Activated naive CD4-positive, alpha-beta T cell (primary cell): ENCODE measurements at regions not wholly inside any gene's neighbourhood (a gene's known extent, or its start where the extent isn't known, plus 50 kb on each side); places are given as distances from the start of the nearest gene placed in this dataset.
"Not testable (repeated sequence)": the region's sequence is repeated elsewhere in the genome, so short reads cannot be mapped to it uniquely, and the experiment has no call there.

Source experiments
- DNase-seq, 4 experiments: peaks; one replicate each; lab custom pipeline; 2025; lab: John Stamatoyannopoulos, UW

DNA sequence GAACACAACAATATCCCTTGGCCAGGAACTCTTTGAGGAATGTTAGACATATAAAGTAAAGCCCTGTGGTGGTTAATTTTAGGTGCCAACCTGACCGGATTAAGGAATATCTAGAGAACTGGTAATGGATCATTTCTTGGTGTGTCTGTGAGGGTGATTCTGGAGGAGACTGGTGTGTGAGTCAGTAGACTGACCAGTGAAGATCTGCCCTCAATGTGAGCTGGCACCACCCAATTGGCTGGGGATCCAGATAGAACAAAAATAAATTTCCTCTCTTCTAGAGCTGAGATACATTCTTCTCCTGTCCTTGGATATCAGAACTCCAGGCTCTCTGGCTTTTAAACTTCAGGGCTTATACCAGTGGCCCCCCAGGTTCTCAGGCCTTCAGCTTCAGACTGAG, 56.2 kb upstream of the TNPO1 start:
- DNase-seq = no peak

DNA sequence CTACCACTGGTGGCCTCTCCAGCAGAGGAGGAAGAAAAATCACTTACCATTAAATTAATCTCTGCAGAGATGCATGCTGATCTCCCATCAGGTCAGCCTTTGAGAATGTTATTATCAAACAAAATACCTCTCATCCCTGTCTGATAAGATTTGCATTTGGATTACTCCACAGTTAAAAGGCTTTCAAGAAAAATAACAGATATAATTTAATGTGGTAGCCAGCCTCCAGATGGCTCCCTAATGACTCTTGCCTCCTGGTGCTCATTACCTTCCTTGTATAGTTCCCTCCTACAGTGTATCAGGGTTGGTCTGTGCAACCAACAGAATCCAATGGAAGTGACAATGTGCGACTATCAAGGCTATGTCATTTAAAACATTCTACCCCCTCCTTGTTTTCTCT, 63.6 kb upstream of the TNPO1 start:
- DNase-seq = no peak

DNA sequence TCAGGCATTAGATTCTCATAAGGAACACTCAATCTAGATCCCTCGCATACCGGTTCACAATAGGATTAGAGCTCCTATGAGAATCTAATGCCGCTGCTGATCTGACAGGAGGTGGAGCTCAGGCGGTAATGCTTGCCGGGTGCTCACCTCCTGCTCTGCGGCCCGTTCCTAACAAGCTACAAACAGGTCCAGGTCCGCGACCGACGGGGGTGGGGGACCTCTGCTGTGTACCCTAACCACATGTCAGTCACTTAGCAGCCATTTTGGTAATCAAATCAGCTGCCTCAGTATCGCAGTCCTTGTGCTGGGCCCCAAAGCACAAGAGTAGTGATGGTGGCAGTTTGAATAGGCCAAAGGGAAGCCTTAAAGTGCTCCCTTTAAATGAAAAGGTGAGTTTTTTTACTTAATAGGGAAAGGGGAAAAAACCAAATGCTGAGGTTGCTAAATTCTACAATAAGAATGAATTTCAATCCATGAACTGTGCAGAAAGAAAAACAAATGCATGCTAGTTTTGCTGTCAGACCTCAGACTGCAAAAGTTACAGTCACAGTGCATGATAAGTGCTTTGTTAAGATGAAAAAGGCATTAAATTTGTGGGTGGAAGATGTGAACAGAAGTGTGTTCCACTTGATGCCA, 67.0 kb upstream of the TNPO1 start:
- no peak for DNase-seq

DNA sequence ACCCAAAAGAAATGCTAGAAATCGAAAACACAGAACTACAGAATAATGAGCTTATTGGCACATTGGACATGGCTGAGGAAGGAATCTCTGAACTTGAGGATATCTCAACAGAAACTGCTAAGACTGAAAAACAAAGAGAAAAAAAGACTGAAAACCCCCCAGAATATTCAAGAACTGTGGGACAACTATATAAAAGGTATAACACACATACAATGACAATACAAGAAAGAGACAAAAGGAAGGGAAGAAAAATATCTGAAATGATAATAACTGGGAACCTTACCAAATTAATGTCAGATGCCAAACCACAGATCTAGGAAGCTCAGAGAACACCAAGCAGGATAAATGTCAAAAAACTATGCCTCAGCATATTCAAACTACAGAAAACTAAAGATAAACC, 68.6 kb upstream of the TNPO1 start:
- no peak for DNase-seq

DNA sequence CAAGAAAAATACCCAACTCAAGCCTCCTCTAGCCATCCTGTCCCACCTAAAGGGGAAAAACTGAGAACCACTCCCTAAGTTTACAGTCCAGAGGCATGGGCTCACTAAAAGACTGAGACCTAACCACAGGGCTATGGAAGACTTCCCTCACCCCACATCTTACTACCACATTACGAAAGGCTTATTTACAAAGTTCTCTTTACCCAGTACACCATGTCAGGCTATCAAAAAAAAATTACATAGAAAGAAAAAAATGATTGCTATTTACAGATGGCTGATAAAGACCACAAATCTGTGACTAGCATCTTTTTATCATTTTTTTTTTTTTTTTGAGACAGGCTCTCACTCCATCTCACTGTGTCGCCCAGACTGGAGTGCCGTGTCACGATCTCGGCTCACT, 69.7 kb upstream of the TNPO1 start:
- no peak for DNase-seq

DNA sequence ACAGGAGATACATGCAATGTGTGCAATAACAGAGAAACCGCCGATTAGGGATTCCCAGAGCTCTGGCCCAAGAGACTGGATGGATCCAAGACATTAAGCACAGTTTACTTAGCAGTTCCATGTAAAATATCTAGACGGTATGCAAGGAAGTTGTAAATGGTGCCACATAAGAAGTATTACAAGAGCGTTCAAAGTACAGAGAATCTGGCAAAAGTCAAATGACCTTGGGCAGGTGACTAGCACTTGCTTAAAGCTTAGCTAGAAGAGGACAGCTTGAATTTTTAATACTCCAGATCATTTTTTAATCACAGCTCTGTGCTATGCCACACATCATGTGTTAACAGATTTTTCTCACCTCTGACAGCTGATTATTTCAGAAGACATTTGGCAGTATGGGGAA, 72.3 kb upstream of the TNPO1 start:
- no peak for DNase-seq

DNA sequence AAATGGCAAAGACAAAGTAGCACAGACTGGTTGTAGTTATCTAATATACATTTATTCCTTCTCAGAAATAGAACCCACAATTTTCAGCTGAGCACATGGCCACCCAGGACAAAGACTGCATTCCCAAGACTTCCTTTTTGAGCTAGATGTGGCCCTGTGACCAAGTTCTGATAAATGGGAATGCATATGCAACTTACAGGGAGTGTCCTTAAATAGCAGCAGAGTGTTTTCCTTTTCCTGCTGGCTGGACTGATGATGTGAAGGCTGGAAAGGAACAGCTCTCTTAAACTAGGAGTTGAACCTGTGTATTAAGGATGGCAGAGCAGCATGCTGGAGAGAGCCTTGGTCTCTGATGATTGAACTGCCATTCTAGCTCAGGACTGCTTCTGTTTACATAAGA, 74.7 kb upstream of the TNPO1 start:
- no peak for DNase-seq

DNA sequence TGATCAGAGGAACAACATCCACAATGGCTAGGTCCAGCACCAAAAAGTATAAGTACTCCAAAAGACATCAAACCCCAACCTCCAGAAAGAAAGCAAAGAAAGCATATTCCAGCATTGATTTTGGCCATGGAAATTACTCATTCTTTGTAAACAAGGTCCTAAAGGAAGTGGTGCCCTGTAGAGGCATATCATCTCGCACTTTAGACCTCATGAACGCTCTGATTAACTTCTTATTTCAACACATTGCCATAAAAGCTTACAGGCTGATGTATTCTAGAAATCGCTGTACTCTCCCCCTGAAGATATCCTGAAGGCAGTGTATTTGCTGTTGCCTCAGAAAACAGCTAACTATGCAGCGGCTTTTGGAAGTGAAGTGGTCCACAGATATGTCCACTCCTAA, 82.7 kb upstream of the TNPO1 start:
- DNase-seq = no peak

DNA sequence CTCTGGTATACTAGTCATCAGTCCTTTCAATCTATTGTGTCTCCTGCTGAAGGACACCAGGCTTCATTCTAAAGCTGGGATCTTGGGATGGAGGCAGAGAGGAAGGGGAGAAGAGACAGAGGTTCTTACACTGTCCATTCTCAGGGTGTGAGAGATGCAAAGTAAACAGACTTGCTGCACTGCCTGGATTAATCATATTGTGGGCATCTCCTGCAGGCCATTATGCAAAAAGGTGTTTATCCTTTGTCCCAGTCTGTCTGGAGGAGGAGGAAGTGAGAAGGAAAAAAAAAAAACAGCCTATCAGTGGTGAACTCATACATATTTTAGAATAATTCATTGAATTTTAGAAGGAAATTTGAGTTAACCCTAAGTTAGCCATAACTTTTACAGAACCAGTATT, 92.9 kb upstream of the TNPO1 start:
- no peak for DNase-seq

DNA sequence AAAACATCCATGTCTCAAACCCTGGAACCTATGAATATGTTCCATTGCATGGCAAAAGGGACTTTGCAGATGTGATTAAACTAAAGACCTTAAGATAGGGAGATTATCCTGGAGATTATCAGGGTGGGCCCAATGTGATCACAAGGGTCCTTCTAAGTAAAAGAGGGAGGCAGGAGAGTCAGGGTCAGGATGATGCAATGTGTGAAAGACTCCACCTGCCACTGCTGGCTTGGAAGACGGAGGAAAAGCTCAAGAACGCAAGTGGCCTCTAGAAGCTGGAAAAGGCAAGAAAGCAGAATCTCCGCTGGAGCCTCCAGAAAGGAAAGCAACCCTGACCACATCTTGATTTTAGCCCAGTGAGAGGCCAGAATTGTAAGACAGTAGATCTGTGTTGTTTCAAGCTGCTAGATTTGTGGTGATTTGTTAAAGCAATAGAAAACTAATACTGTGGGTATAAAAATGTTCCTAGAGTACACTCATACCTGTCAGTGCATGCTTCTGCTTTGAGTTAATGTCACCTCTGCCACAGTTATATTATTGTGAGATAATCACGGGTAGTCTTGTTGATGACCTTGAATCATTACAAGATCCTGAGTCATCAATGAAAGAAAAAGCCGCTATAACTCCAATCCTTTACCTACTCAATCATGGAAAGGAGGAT, 93.5 kb upstream of the TNPO1 start:
- no peak for DNase-seq

DNA sequence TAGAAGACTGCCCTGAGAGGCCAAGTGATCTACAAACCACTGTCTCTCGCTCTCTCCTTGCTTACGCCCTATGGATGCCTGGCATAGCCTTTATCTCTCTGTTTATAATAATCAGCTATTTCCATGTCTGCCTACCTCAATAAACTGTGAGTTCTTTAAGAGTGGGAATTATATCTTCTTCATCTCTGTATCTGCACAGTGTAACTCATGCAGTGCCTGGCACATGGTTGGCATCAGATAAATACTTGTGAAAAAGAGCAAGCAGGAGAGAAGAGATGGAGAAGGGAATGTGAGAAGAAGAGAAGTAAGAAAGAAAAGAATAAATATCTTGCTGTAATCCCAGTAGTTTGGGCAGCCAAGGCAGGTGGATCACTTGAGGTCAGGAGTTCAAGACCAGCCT, 94.6 kb upstream of the TNPO1 start:
- DNase-seq = no peak

DNA sequence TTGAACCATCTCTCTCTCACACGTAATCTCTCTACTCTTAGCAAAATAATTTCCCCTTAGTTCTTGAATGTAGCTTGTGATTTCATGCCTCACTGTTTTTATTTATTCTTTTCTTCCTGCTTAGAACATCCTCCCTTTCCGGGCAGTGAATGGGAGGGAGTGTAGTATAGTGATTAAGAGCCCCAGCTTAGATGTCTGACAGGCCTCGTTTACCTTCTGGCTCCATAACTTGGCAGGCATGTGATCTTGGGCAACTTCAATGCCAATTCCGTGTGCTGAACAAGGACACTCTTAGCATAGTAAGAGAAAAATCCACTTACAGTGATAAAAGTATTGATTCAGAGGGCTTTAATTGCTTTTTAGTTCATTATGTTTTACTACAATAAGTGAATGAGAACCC, 96.3 kb upstream of the TNPO1 start:
- no peak for DNase-seq

DNA sequence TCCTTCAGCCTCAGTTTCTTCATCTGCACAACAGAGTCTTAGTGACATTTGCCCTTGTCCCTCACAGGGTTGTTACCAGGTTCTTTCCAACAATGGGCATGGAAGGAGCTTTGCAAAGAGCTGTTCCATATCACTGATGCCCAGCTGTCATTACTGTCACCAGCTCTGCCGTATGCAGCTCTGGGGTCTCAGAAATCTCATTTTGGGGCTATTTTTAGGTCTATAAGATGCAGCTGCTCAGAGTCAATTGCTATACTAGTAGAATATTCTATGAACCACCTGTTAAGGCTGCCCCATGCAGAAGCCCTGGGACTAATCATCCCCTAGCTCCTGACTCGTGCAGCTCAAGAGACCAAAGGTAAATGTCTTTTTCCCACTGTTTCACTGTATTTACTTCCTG, 105.1 kb upstream of the TNPO1 start:
- DNase-seq = no peak

DNA sequence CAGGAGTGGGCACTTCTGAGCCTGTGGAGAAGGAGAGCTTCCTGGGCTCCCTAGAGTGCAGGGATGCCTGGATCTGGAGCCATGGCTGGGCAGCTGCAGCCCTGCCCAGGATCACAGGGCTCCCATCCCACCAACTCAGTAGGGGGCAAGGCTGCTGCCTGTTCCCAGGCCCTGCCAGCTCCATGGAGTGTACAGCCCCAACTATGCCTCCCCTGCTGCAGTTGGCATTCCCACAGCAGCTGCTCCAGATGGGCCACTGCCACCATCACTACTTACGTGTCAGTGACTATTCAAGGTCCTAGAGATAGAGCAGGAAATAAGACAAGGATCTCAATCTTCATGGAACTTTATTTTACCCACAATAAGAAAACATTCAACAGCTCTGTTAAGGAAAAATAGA, 107.1 kb upstream of the TNPO1 start:
- DNase-seq = no peak

DNA sequence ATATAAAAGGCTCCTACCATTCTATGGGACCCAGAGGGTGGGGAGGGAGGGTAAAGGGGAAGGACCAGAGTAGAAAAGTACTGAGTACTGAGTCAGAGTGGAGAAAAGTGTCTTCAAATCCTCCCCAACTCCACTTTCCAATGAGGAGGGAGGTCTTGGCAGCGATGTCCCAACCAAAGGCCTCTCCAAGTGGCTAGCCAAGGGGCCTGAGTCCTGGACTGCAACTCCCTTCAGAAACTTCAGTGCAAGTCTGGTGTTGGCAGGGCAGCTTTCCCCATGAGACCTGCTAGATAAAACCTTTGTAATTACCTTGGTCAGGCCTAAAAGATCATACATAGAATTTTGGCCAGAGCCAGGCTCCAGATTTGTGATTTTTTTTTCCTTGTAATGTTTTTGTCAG, 111.3 kb upstream of the TNPO1 start:
- no peak for DNase-seq

DNA sequence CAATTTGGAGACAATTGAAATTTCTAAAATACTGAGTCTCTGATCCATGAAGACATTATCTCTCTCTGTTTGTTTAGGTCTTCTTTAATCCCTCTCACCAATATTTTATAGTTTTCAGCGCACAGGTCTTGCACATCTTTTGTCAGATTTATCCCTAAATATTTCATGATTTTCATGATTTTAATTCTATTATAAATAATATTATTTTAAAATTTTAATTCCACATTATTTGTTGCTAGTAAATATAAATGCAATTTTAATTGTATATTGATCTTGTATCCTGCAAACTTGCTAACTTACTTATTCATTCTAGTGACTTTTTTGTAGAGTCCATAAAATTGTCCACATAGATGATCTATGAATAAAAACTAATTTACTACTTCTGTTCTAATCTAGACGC, 112.6 kb upstream of the TNPO1 start:
- DNase-seq = no peak

DNA sequence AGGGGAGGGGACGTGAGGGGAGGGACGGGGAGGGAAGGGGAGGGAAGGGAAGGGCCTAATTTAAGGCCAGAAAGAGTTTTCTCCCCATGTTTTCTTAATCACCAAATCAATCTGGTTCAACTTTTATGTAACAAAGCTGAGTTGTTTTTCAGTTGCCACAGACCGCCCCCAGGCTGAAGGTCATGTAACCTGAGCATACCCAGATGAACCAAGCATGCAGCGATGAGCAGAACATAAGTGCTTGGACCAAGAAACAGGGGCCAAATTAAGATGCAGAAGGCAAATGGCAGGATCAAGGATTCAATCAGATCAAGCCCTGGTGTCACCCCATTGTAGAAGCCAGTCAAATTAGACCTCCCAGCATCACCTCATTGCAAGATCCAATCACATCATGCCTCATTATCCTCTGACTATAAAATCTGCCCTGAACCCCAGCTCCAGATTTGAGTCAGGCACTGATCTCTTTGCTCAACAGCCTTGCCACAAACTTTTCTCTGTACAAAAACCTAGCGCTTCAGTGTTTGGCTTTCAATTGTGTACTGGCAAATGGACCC, 113.5 kb upstream of the TNPO1 start:
- DNase-seq = no peak

DNA sequence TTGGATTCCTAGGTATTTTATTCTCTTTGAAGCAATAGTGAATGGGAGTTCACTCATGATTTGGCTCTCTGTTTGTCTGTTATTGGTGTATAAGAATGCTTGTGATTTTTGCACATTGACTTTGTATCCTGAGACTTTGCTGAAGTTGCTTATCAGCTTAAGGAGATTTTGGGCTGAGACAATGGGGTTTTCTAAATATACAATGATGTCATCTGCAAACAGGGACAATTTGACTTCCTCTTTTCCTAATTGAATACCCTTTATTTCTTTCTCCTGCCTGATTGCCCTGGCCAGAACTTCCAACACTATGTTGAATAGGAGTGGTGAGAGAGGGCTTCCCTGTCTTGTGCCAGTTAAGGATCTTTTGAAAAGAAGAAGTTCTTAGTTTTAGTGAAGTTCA, 114.4 kb upstream of the TNPO1 start:
- not testable (repeated sequence) for DNase-seq

DNA sequence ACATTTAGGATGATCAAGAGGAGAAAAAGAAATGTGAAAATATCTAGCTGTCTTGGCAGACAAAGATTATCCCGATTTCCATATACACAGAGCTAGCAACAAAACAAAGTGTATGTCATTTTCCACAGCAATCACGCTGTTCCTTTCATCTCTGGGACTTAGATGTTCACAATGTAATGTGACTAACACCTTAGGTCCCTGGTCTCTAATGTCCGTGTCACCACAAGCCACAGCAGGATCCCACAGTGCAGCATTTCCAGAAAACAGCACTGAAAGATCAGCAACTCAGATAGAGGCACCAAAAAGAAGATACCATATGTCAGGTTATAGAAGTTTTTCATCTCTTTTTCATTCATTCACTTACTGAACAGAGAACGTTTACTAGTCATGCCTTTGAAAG, 118.0 kb upstream of the TNPO1 start:
- no peak for DNase-seq

DNA sequence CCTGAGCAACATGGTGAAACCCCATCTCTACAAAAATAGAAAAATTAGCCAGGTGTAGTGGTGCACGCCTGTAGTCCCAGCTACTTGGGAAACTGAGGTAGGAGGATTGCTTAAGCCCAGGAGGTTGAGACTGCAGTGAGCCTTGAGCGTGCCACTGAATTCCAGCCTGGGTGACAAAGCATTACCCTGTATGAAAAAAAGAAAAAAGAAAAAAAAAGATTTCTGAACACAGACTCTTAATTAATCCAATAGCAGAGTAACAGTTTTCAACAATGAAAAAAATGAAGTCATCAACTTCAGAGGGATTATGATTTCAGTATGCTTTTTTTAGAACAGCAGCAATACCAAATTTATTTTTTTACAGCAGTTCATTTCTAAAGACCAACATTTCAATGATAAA, 118.8 kb upstream of the TNPO1 start:
- no peak for DNase-seq

DNA sequence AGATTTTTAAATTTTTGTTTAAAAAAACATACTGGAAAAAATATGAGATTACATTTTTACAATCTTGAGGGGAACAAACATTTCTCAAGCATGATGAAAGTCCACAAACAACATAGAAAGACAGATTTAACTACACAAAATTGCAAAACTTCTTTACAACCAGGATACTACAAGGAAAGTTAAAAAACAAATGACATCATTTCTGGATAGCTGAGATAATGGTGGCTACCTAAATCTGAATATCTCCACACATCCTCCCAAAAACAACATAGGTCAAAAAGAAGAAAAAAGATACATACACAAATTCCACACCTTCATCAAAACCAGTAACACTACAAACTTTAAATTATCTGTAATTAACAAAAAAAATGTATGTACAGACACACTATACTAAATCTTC, 120.8 kb upstream of the TNPO1 start:
- no peak for DNase-seq

DNA sequence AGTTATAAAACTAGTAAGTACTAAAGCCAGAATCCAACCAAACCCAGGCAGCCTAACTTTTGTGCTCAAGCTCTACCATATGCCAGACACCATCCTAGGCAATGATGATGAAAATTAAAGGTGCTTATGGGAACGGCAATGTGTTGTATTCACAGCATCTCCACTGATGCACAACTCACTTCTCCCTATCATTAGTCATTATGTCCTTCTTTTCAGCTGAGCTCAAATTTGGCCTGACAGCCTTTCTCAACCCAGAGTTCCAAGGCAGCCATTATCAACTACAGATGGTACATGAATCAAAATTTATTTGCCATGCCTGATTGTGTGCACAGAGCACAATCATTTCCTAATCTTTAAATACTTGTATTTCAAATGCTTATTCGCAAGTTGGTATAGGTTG, 121.6 kb upstream of the TNPO1 start:
- no peak for DNase-seq

DNA sequence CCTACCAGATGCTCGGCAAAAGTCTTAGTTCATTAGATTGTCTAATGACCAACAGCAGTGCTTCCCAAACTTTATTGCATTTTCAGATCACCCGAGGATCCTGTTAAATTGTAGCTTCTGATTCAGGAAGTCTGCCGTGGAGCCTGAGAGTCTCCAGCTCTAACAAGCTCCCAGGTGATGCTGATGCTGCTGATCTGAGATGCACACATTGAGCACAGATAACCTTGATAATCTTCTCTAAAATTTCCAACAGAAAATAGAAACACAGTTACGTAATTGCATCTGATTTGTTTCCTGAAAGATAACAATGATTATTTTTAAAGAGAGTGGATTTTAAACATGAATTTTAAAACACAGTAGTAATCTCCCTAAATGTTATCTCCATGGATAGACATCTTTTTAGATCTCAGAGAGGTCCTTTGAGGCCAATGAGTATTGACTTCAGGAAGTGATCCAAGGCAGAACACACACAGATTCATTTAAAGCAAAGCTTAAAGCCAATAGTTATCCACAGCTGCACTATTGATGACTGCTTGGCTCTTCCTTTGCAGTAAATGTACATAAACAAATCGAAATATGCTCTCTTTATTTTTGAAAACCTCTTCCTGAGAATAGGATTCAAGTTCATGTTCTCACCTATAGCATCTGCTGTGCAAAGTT, 122.8 kb upstream of the TNPO1 start:
- DNase-seq = no peak
